Activated CD4-positive, alpha-beta T cell treated with anti-CD3 and anti-CD28 coated beads, Interleukin-2, amount 10 ng/mL, durations not matched to agents 7 days and 5 days (primary cell): ENCODE measurements at regions not wholly inside any gene's neighbourhood (a gene's known extent, or its start where the extent isn't known, plus 50 kb on each side); places are given as distances from the start of the nearest gene placed in this dataset.
"Not testable (repeated sequence)": the region's sequence is repeated elsewhere in the genome, so short reads cannot be mapped to it uniquely, and the experiment has no call there.

Source experiments
- CTCF ChIA-PET: fragments of 350-600 bp; sonication (Branson Sonifier 250); formaldehyde crosslinking; loops from one replicate; lab custom pipeline; 2021; ENCODE audit warnings: antibody characterized with exemption; lab: Charles Lee
- POLR2A ChIA-PET: fragments of 350-600 bp; sonication (Branson Sonifier 250); formaldehyde crosslinking; loops from one replicate; lab custom pipeline; 2021; ENCODE audit warnings: antibody characterized with exemption; lab: Charles Lee
- DNase-seq: peaks from one replicate; pipeline ENCODE4 v3.0.0-alpha.2; 2020
- H3K27ac Mint-ChIP-seq: one replicate; pipeline ENCODE4 v1.8.0; 2021; ENCODE audit warnings: mild to moderate bottlenecking, moderate library complexity, mixed read lengths
- H3K27me3 Mint-ChIP-seq: one replicate; pipeline ENCODE4 v1.8.0; 2021; ENCODE audit warnings: mixed read lengths
- H3K36me3 Mint-ChIP-seq: one replicate; pipeline ENCODE4 v1.8.0; 2021; ENCODE audit warnings: low read depth, mixed read lengths
- H3K4me1 Mint-ChIP-seq: one replicate; pipeline ENCODE4 v1.8.0; 2021; ENCODE audit warnings: mixed read lengths
- H3K4me3 Mint-ChIP-seq: one replicate; pipeline ENCODE4 v1.8.0; 2021; ENCODE audit warnings: mild to moderate bottlenecking, moderate library complexity, mixed read lengths
- H3K9me3 Mint-ChIP-seq: one replicate; pipeline ENCODE4 v1.8.0; 2021; ENCODE audit warnings: mixed read lengths

DNA sequence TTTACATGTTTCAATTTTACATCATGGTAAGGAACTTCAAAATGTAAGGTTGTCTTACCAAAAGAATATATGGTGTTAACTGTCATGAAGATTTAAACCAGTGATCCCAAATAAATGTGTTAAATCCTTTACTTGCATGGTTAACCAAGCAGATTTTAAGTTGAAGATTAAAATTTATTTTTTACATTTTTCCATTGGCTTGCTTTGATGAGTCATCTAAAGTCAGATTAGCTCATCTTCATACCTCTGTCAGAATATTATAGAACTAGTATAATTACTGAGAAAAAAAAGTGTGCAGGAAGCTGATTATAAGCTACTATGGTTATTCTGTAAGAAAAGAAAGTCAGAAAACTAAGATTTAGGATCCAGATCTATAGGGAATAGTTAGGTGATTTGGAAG, 95.3 kb upstream of the DPH5 start:
- Mint-ChIP-seq H3K9me3 (peaks cover 11% of the 10 kb centered on the region), H3K4me3 (no peak overlapping the region), H3K27ac (peak overlapping the region; percentile 31), H3K4me1 (peaks cover 68% of the 10 kb centered on the region), H3K36me3 (peaks cover 25% of the 10 kb centered on the region), H3K27me3 (peaks cover 2% of the 10 kb centered on the region)
- CTCF ChIA-PET: interaction anchor here (1.4 kb wide), 1 partner anchor 167 kb away, joined by 5 read pairs; no protein-coding TSS in a partner anchor
- POLR2A ChIA-PET: interaction anchor here (0.5 kb wide), 1 partner anchor 118 kb away, joined by 3 read pairs; no protein-coding TSS in a partner anchor
- no peak for DNase-seq

DNA sequence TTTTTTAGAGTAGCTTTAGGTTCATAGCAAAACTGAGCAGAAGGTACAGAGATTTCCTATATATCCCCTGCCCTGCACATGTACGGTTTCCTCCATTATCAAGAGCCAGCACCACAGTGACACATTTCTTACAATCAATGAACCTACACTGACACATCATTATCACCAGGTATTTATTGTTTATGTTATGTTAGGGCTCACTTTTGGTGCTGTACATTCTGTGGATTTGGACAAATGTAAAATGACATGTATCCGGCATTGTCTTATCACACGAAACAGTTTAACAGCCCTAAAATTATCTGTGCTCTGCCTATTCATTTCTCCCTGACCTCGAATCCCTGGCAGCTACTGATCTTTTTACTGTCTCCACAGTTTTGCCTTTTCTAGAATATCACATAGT, 93.7 kb upstream of the DPH5 start:
- no peak for DNase-seq
- Mint-ChIP-seq H3K27me3 (peaks cover 2% of the 10 kb centered on the region), H3K27ac (no peak overlapping the region), H3K36me3 (peaks cover 20% of the 10 kb centered on the region), H3K4me3 (no peak overlapping the region), H3K9me3 (peaks cover 9% of the 10 kb centered on the region), H3K4me1 (peaks cover 62% of the 10 kb centered on the region)
- CTCF ChIA-PET: no interaction called here
- POLR2A ChIA-PET: no interaction called here

DNA sequence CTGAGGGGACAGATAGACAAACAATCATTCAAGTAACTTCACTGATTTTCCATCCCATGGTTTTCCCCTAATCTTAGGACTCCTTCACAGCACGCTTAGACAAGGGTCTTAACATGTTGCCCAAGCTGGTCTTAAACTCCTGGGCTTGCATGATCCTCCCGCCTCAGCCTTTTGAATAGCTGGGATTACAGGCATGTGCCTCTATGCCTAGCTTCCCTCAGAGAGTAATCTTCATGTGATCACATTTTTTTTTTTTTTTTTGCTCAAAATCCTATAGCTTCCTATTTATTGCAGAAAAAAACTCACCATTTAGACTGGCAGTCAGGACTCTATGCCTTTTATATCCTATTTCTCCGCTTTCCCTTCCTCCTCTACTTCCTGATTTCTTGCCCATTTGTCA, 90.4 kb upstream of the DPH5 start:
- CTCF ChIA-PET: interaction anchor here (1.0 to 1.8 kb wide), 3 partner anchors 8 to 21 kb away, joined by 3 to 5 read pairs (median 5); no protein-coding TSS in a partner anchor
- peaks cover 60% of the 10 kb centered on the region for H3K4me1 Mint-ChIP-seq
- peaks cover 2% of the 10 kb centered on the region for H3K27me3 Mint-ChIP-seq
- H3K4me3 Mint-ChIP-seq: no peak overlapping the region
- DNase-seq: no peak
- peak overlapping the region; percentile 11 for H3K27ac Mint-ChIP-seq
- peaks cover 41% of the 10 kb centered on the region for H3K36me3 Mint-ChIP-seq
- H3K9me3 Mint-ChIP-seq: peaks cover 16% of the 10 kb centered on the region
- POLR2A ChIA-PET: no interaction called here

DNA sequence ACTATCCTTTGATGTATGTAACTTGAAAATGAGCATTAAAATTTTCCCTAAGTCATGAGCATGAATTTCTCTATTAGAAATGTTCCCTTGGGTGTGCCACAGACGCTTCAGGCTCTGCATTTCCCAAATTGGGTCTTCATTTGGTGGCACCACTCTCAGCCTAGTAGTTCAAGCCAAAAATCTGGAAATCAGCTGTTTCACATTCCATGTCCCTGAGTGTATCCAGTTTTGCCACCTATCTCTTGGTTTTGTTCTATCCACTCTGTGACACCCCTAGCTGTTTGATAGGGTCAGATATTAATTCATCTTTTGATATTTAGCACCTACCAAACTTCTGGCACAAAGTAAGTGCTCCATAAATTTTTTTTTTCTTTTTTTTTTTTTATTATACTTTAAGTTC, 89.5 kb upstream of the DPH5 start:
- DNase-seq: no peak
- Mint-ChIP-seq H3K27me3 (peaks cover 2% of the 10 kb centered on the region), H3K27ac (no peak overlapping the region), H3K4me3 (no peak overlapping the region), H3K4me1 (peaks cover 61% of the 10 kb centered on the region), H3K36me3 (peaks cover 46% of the 10 kb centered on the region), H3K9me3 (peaks cover 23% of the 10 kb centered on the region)
- POLR2A ChIA-PET: no interaction called here
- CTCF ChIA-PET: interaction anchor here (0.6 to 1.8 kb wide), 3 partner anchors 9 to 35 kb away, joined by 3 to 6 read pairs (median 5); no protein-coding TSS in a partner anchor

DNA sequence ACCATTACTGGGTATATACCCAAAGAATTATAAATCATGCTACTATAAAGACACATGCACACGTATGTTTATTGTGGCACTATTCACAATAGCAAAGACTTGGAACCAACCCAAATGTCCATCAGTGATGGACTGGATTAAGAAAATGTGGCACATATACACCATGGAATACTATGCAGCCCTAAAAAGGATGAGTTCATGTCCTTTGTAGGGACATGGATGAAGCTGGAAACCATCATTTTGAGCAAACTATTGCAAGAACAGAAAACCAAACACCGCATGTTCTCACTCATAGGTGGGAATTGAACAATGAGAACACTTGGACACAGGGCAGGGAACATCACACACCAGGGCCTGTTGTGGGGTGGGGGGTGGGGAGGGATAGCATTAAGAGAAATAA, 88.5 kb upstream of the DPH5 start:
- H3K4me1 Mint-ChIP-seq: peaks cover 61% of the 10 kb centered on the region
- CTCF ChIA-PET: interaction anchor here (1.8 kb wide), 1 partner anchor 10 kb away, joined by 5 read pairs; no protein-coding TSS in a partner anchor
- H3K27ac Mint-ChIP-seq: peak overlapping the region; percentile 9
- DNase-seq, H3K27me3 Mint-ChIP-seq, H3K4me3 Mint-ChIP-seq, POLR2A ChIA-PET: not testable (repeated sequence)
- H3K36me3 Mint-ChIP-seq: peaks cover 55% of the 10 kb centered on the region
- peaks cover 23% of the 10 kb centered on the region for H3K9me3 Mint-ChIP-seq

DNA sequence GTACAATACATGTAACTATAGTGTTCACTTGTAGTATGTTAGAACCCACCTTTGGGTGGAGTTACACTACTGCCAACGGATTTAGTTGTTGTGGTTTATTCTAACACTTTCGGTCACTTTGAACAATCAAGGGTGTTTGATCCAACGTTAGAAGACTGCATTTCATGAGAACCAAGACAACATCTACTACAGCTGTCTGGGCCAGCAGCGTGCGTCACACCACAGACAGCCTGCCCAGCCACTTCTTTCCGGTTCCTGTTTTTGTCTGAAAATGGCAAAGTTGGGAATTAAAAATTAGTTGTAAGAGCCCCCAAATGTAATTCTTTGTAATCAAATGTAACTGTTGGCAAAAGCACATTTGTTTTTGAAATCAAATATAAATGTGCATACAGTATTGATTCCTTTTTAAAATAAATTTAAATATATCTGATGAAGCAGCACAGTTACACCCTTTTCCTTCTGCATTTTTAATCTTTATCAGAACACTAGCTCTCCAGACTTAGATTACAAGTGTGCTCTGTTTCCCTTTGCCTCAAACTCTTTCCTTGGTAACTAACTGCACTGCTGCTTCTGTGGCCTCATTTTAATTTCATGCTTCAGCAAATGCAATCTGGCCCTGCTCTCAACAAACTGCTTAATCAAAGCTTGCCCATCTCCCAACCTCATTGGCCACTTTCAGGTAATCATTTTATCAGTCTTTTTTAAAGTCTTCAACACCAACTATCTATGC, 86.6 kb upstream of the DPH5 start:
- CTCF ChIA-PET: no interaction called here
- Mint-ChIP-seq H3K36me3 (peaks cover 61% of the 10 kb centered on the region), H3K27ac (peak overlapping the region; percentile 95), H3K9me3 (peaks cover 34% of the 10 kb centered on the region), H3K4me3 (peak overlapping the region; percentile 51), H3K27me3 (peaks cover 2% of the 10 kb centered on the region), H3K4me1 (peaks cover 73% of the 10 kb centered on the region)
- peak; percentile 82 for DNase-seq
- POLR2A ChIA-PET: interaction anchor here (0.5 kb wide), 1 partner anchor 214 kb away, joined by 3 read pairs; no protein-coding TSS in a partner anchor

DNA sequence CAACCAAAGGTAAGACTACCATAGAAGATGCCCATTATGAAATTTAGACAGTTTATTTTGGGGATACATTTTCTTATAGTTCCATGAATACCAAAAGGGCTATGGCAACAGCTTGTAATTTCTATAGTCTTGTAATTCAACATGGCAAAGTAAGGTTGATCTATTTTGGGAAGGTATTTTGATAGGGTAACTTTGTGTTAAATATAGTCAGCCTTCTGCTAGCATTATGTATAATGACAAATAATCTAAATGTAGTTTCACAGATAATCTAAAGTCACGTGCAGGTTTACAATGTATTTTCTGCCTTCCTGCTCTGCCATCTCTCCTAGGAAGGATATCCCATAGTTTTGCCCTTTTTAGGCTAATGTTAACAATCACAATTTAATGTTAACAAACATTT, 85.9 kb upstream of the DPH5 start:
- ChIA-PET POLR2A (interaction anchor here (0.5 kb wide), 1 partner anchor 213 kb away, joined by 3 read pairs; no protein-coding TSS in a partner anchor), CTCF (interaction anchor here (0.8 kb wide), 1 partner anchor 198 kb away, joined by 4 read pairs; no protein-coding TSS in a partner anchor)
- DNase-seq: no peak
- no peaks in the 10 kb centered on the region for H3K27me3 Mint-ChIP-seq
- peaks cover 78% of the 10 kb centered on the region for H3K4me1 Mint-ChIP-seq
- peaks cover 32% of the 10 kb centered on the region for H3K9me3 Mint-ChIP-seq
- H3K4me3 Mint-ChIP-seq: peak overlapping the region; percentile 51
- peaks cover 61% of the 10 kb centered on the region for H3K36me3 Mint-ChIP-seq
- peak overlapping the region; percentile 95 for H3K27ac Mint-ChIP-seq

DNA sequence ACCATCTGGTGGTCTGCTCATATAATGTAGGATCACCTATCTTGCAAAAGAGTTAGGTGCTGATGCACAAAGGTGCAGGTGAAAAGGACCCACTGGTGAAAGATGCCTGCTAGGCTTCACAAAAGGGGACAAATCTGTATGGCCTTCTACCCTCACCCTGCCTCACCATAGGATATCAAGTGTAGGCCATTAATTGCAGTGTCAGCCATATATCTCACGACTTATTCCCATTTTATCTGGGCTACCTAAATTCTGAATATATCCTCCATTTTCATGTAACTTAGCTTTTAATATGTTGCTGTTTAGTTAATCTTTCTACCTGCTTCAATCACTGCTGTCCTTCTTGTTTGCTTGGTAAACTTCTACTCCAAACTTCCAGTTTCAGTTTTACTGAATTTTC, 84.2 kb upstream of the DPH5 start:
- no peak overlapping the region for H3K4me3 Mint-ChIP-seq
- peaks cover 56% of the 10 kb centered on the region for H3K36me3 Mint-ChIP-seq
- no peak for DNase-seq
- H3K27me3 Mint-ChIP-seq: no peaks in the 10 kb centered on the region
- peaks cover 72% of the 10 kb centered on the region for H3K4me1 Mint-ChIP-seq
- H3K27ac Mint-ChIP-seq: peak overlapping the region; percentile 95
- peaks cover 29% of the 10 kb centered on the region for H3K9me3 Mint-ChIP-seq
- POLR2A ChIA-PET: no interaction called here
- CTCF ChIA-PET: interaction anchor here (0.9 to 1.0 kb wide), 2 partner anchors 21 to 28 kb away, joined by 3 read pairs; no protein-coding TSS in a partner anchor

DNA sequence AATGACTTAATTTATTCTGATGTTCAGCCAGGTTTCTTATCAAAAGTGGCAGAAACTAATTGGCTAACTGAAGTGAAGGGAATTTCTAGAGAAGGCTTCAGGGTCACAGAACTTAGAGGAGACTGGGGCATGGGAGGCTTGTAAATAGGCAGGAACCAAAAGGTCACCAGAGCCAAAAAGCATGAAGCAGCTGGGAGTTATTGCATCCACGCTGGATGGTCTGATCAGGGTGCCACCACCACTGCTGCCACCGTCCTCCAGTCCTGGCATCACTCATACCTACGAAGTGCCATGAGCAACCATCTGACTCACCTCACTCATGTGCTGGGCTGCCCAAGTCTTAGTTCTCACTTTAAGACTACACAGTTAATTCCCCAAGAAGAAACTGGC, 82.5 kb upstream of the DPH5 start:
- H3K9me3 Mint-ChIP-seq: peaks cover 25% of the 10 kb centered on the region
- H3K36me3 Mint-ChIP-seq: peaks cover 44% of the 10 kb centered on the region
- DNase-seq: no peak
- H3K27ac Mint-ChIP-seq: no peak overlapping the region
- POLR2A ChIA-PET: interaction anchor here (0.6 kb wide), 1 partner anchor 22 kb away, joined by 3 read pairs; no protein-coding TSS in a partner anchor
- H3K4me3 Mint-ChIP-seq: no peak overlapping the region
- peaks cover 61% of the 10 kb centered on the region for H3K4me1 Mint-ChIP-seq
- H3K27me3 Mint-ChIP-seq: no peaks in the 10 kb centered on the region
- CTCF ChIA-PET: interaction anchor here (1.6 kb wide), 1 partner anchor 32 kb away, joined by 4 read pairs; no protein-coding TSS in a partner anchor

DNA sequence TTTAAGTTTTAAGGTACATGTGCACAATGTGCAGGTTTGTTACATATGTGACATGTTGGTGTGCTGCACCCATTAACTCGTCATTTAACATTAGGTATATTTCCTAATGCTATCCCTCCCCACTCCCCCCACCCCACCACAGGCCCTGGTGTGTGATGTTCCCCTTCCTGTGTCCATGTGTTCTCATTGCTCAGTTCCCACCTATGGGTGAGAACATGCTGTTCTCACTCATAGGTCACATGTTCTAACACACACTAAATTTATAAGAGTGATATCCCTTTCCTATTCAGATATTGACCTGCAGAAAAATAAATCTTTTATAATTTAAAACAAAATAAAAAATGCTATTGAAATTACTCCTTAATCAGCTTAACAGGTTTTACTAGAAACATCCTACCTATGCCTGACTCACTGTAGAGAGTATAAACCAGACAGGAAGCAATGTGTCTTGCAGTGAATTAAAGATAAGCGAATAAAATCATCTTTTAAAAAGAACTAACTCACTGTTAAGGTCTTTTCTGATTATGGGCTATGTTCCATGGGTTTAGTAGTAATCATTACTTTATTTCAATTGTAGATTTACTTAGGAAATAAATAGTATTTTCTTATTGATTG, 82.0 kb upstream of the DPH5 start:
- Mint-ChIP-seq H3K27me3 (no peaks in the 10 kb centered on the region), H3K27ac (no peak overlapping the region), H3K9me3 (peaks cover 24% of the 10 kb centered on the region), H3K4me1 (peaks cover 57% of the 10 kb centered on the region), H3K4me3 (no peak overlapping the region), H3K36me3 (peaks cover 40% of the 10 kb centered on the region)
- CTCF ChIA-PET: interaction anchor here (1.6 kb wide), 1 partner anchor 32 kb away, joined by 4 read pairs; no protein-coding TSS in a partner anchor
- DNase-seq: no peak
- POLR2A ChIA-PET: interaction anchor here (0.6 kb wide), 1 partner anchor 22 kb away, joined by 3 read pairs; no protein-coding TSS in a partner anchor

DNA sequence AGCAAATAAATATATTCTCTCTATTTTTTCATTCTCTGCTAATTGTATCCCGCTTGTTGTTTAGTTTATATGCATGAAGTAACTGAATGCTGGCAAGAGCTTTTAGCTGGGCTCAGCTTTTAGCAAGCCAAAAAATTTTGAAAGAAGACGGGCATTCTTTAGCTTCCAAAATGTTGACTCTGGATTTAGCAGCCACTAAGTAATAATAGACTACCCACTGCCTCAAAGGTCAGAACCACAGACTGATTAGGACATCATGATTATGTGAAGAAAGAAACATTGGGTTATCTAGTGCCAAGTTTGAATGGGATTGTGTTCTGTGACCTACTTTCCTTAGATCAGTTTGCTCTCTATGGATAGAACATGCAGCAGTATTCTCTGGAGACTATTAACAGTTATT, 80.3 kb upstream of the DPH5 start:
- peaks cover 22% of the 10 kb centered on the region for H3K9me3 Mint-ChIP-seq
- no peak for DNase-seq
- peaks cover 30% of the 10 kb centered on the region for H3K36me3 Mint-ChIP-seq
- no peaks in the 10 kb centered on the region for H3K27me3 Mint-ChIP-seq
- CTCF ChIA-PET: no interaction called here
- no peak overlapping the region for H3K27ac Mint-ChIP-seq
- no peak overlapping the region for H3K4me3 Mint-ChIP-seq
- POLR2A ChIA-PET: no interaction called here
- H3K4me1 Mint-ChIP-seq: peaks cover 45% of the 10 kb centered on the region

DNA sequence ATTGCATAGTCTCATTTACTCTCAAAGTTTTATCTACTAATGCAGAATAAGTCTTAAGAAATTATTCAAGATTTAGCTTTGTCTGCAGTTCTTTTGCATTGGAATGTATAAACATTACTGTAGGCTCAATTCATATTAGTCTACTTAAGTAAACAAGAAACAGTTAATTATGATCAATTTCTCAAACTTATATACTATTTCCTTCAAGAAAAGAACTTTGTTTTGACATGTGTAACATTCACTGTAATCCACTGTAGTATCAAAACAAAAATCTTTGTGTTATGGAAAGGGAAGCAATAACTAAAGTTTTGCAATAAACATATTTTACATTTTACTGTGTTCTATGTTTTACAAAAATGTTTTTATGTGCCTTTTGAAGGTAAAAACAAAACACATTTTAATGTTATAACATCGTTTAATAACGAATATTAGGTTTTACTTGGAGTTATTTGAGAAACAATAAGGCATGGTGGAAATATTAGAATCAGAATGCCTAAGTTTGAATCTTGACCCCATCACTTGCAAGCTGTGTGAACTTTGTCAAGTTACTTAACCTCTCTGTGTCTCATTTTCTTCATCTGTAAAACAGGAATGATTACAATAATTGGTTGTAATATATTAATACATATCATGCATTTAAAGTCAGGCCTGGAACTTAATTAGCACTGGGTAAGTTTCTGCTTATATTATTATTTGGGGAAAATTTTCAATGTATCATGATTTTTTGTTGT, 77.0 kb upstream of the DPH5 start:
- peaks cover 11% of the 10 kb centered on the region for H3K9me3 Mint-ChIP-seq
- H3K36me3 Mint-ChIP-seq: peaks cover 20% of the 10 kb centered on the region
- H3K27ac Mint-ChIP-seq: no peak overlapping the region
- ChIA-PET CTCF (no interaction called here), POLR2A (no interaction called here)
- H3K27me3 Mint-ChIP-seq: no peaks in the 10 kb centered on the region
- peaks cover 17% of the 10 kb centered on the region for H3K4me1 Mint-ChIP-seq
- DNase-seq: no peak
- H3K4me3 Mint-ChIP-seq: no peak overlapping the region
